Gastrocnemius medialis (tissue), 4 donors: ENCODE measurements at regions not wholly inside any gene's neighbourhood (a gene's known extent, or its start where the extent isn't known, plus 50 kb on each side); places are given as distances from the start of the nearest gene placed in this dataset.

Source experiments
- CTCF ChIP-seq, 5 experiments: fragments of 450-650 bp in 3 of 5; fragments of 200-600 bp in 2 of 5; sonication (generic) in 2 of 5; IDR thresholded peaks in 4 of 5; conservative IDR thresholded peaks in 1 of 5; 1 replicate in 4 of 5; 2 replicates in 1 of 5; pipeline ENCODE4 v1.5.1; 2016 to 2019; ENCODE audit warnings: antibody characterized with exemption in 5 of 5, mild to moderate bottlenecking in 3 of 5, moderate library complexity in 3 of 5
- POLR2A ChIP-seq, 2 donors: fragments of 450-650 bp; IDR thresholded peaks; one replicate each; pipeline ENCODE4 v1.6.1; 2017; ENCODE audit warnings: antibody characterized with exemption in 2 of 2, mild to moderate bottlenecking in 2 of 2, moderate library complexity in 2 of 2

GRCh38 chr1:67886076-67886475 is 52.8 kb upstream of the GNG12 start:
- no peak for TF ChIP-seq CTCF (IDR thresholded peaks at IDR 0.05 in 4 of 5, conservative IDR thresholded peaks at IDR 0.05 in 1 of 5)
- no peak for TF ChIP-seq POLR2A (IDR thresholded peaks at IDR 0.05)
